ENCODE measurements at regions not wholly inside any gene's neighbourhood (a gene's known extent, or its start where the extent isn't known, plus 50 kb on each side); places are given as distances from the start of the nearest gene placed in this dataset.

DNA sequence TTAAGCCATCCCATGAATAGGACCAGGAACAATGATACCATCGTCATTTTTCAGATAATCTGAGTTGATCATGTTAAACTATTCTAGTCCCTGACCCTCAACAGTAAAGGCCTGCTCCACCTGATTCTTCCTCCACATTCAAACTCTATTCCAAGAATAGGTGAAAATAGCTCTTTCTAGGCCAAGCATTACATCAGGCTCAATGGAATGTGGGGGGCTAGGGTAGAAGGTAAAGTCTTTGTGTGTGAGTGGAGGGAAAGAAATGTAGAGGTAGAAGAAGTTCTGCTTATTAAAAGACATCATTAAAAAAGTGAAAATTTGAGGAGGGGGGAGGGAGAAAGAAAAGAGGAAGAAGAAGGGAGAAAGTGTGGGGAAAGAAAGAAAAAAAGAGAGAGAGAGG, 653.3 kb upstream of the PKDCC start:
- 0 out of 2 replicates have a peak overlapping the region, but pooled peaks have one; percentile 20 for H3K9ac ChIP-seq (ENCODE audit: low read depth, low read length)
- peaks cover 21% of the 10 kb centered on the region for H3K4me1 ChIP-seq (ENCODE audit: insufficient read depth, low read length)
- no peaks in the 10 kb centered on the region for H3K27me3 ChIP-seq (ENCODE audit: insufficient read depth, low read length)
- H3K36me3 ChIP-seq (ENCODE audit: insufficient read depth, low read length), result 0 out of 2 replicates have a peak, but pooled peaks cover 4% of the 10 kb centered on the region
- peak overlapping the region; percentile 13; the same call in 1 of the 2 replicates for H3K27ac ChIP-seq (ENCODE audit: low read depth, low read length)
- peaks cover 10% of the 10 kb centered on the region for H3K9me3 ChIP-seq (ENCODE audit: insufficient read depth, low read depth, low read length)
- WGBS, result 84% methylated on average over 1 of the region's 1 CpG
- no peak overlapping the region for H3K4me3 ChIP-seq (ENCODE audit: low read length)

GRCh38 chr2:41395692-41396091, 652.1 kb upstream of the PKDCC start:
- Histone ChIP-seq H3K9me3 (ENCODE audit: insufficient read depth, low read depth, low read length) (peaks cover 10% of the 10 kb centered on the region), H3K27ac (ENCODE audit: low read depth, low read length) (no peak overlapping the region), H3K4me1 (ENCODE audit: insufficient read depth, low read length) (peaks cover 25% of the 10 kb centered on the region), H3K4me3 (ENCODE audit: low read length) (no peak overlapping the region), H3K36me3 (ENCODE audit: insufficient read depth, low read length) (0 out of 2 replicates have a peak, but pooled peaks cover 4% of the 10 kb centered on the region), H3K27me3 (ENCODE audit: insufficient read depth, low read length) (no peaks in the 10 kb centered on the region), H3K9ac (ENCODE audit: low read depth, low read length) (no peak overlapping the region)
- 94% methylated on average over 2 of the region's 3 CpGs for WGBS

DNA sequence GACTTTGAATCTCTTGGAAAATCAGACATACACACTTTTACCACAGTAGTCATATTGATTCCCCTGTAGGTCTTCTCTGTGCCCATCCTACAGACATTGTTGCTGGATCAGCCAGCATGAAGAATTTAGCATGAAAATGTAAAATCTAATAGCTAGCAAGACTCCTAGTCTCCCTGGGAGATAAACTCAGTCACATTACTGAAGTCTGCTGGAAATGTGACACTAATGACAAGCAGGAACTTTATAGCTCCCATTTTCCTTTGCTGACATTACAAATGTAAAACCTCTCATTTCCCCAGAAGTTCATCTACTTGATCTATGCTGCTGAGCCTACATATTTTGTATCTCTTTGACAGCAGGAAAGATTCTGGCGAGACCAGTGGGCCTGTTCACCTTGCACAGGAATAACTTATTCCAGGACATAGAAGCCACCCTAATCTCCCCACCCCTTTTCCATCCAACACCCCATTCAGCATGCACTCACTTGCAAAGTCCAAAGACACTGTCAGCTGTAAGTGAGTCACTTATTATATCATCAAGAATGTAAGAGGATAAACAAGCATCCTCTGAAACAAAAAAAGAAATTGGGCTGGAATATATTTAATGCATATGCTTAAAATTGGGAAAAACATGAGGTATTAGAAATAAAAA, 648.3 kb upstream of the PKDCC start:
- Histone ChIP-seq H3K4me1 (ENCODE audit: insufficient read depth, low read length) (peaks cover 9% of the 10 kb centered on the region; the same call in 1 of the 2 replicates), H3K27me3 (ENCODE audit: insufficient read depth, low read length) (no peaks in the 10 kb centered on the region), H3K4me3 (ENCODE audit: low read length) (no peak overlapping the region), H3K27ac (ENCODE audit: low read depth, low read length) (no peak overlapping the region), H3K9ac (ENCODE audit: low read depth, low read length) (no peak overlapping the region), H3K9me3 (ENCODE audit: insufficient read depth, low read depth, low read length) (peaks cover 10% of the 10 kb centered on the region), H3K36me3 (ENCODE audit: insufficient read depth, low read length) (0 out of 2 replicates have a peak, but pooled peaks cover 4% of the 10 kb centered on the region)
- WGBS, result 93% methylated on average over 1 of the region's 1 CpG

DNA sequence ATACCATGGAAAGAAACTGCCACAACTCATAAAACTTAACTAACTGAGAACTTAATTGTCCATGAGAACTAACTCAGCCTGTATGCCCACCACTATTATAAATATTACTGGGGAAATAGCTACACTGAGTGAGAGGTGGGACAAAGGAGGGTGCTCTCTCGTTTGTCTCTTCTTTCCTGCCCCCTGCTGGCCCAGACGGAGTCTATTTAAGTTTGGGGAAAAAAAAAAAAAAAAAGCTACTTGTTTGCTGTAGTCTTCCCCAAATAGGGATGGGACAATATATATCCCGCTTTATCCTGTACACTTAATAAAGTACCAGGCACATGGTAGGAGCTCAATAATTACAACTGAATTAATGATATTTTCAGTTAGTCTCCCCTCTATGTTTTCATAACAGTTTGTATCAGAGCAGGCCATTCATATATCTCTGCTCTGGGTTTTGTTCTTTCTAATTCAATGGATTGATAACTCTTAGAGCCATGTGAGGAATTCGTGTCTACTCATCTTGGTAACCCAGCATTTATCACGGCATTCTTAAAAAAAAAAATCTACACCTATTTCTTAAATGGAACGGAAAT, 647.6 kb upstream of the PKDCC start:
- 0 out of 2 replicates have a peak, but pooled peaks cover 5% of the 10 kb centered on the region for H3K4me1 ChIP-seq (ENCODE audit: insufficient read depth, low read length)
- no peaks in the 10 kb centered on the region for H3K27me3 ChIP-seq (ENCODE audit: insufficient read depth, low read length)
- H3K9me3 ChIP-seq (ENCODE audit: insufficient read depth, low read depth, low read length), result peaks cover 10% of the 10 kb centered on the region
- no peak overlapping the region for H3K4me3 ChIP-seq (ENCODE audit: low read length)
- H3K27ac ChIP-seq (ENCODE audit: low read depth, low read length), result no peak overlapping the region
- H3K36me3 ChIP-seq (ENCODE audit: insufficient read depth, low read length), result 0 out of 2 replicates have a peak, but pooled peaks cover 4% of the 10 kb centered on the region
- 45% methylated on average over 4 of the region's 6 CpGs for WGBS
- no peak overlapping the region for H3K9ac ChIP-seq (ENCODE audit: low read depth, low read length)

- H3K4me3 ChIP-seq (ENCODE audit: low read length), result no peak overlapping the region
- H3K36me3 ChIP-seq (ENCODE audit: insufficient read depth, low read length), result no peaks in the 10 kb centered on the region
- H3K4me1 ChIP-seq (ENCODE audit: insufficient read depth, low read length), result no peaks in the 10 kb centered on the region
- no peak overlapping the region for H3K27ac ChIP-seq (ENCODE audit: low read depth, low read length)
- H3K27me3 ChIP-seq (ENCODE audit: insufficient read depth, low read length), result no peaks in the 10 kb centered on the region
- no peak overlapping the region for H3K9ac ChIP-seq (ENCODE audit: low read depth, low read length)
- WGBS, result 87% methylated on average over 2 of the region's 2 CpGs
- H3K9me3 ChIP-seq (ENCODE audit: insufficient read depth, low read depth, low read length), result no peaks in the 10 kb centered on the region
These were observed 642.4 kb upstream of the PKDCC start for GRCh38 chr2:41405441-41405840.

- WGBS, result 64% methylated on average over 3 of the region's 4 CpGs
- H3K9ac ChIP-seq (ENCODE audit: low read depth, low read length), result no peak overlapping the region
These were observed 638.5 kb upstream of the PKDCC start for GRCh38 chr2:41409328-41409727.

DNA sequence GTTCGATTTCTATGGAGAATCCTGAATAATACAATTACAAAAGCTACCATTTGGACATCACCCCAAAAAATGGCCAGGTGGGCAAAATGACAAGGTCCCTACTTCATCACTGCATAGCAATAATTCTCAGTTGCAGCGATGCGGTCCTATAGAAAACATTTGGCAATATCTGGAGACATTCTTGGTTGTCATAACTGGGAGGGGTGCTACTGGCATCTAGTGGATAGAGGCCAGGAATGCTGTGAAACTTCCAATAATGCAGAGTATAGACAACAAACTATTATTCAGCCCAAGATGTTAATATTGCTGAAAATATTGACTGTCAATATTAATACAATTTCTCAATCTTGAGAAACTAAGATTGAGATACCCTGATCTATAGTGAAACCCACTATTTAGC, 637.8 kb upstream of the PKDCC start:
- H3K4me3 ChIP-seq (ENCODE audit: low read length), result no peak overlapping the region
- H3K9me3 ChIP-seq (ENCODE audit: insufficient read depth, low read depth, low read length), result no peaks in the 10 kb centered on the region
- over 99% methylated on average over 3 of the region's 3 CpGs for WGBS
- H3K36me3 ChIP-seq (ENCODE audit: insufficient read depth, low read length), result no peaks in the 10 kb centered on the region
- no peak overlapping the region for H3K9ac ChIP-seq (ENCODE audit: low read depth, low read length)
- H3K27ac ChIP-seq (ENCODE audit: low read depth, low read length), result no peak overlapping the region
- H3K4me1 ChIP-seq (ENCODE audit: insufficient read depth, low read length), result no peaks in the 10 kb centered on the region
- H3K27me3 ChIP-seq (ENCODE audit: insufficient read depth, low read length), result no peaks in the 10 kb centered on the region

More at GRCh38 chr2:41409328-41409727, 638.5 kb upstream of the PKDCC start:
- Histone ChIP-seq H3K36me3 (ENCODE audit: insufficient read depth, low read length) (no peaks in the 10 kb centered on the region), H3K27ac (ENCODE audit: low read depth, low read length) (no peak overlapping the region), H3K27me3 (ENCODE audit: insufficient read depth, low read length) (no peaks in the 10 kb centered on the region), H3K4me1 (ENCODE audit: insufficient read depth, low read length) (no peaks in the 10 kb centered on the region), H3K4me3 (ENCODE audit: low read length) (no peak overlapping the region), H3K9me3 (ENCODE audit: insufficient read depth, low read depth, low read length) (no peaks in the 10 kb centered on the region)

- WGBS, result 71% methylated on average over 3 of the region's 4 CpGs
These were observed 633.9 kb upstream of the PKDCC start for GRCh38 chr2:41413813-41414485.

DNA sequence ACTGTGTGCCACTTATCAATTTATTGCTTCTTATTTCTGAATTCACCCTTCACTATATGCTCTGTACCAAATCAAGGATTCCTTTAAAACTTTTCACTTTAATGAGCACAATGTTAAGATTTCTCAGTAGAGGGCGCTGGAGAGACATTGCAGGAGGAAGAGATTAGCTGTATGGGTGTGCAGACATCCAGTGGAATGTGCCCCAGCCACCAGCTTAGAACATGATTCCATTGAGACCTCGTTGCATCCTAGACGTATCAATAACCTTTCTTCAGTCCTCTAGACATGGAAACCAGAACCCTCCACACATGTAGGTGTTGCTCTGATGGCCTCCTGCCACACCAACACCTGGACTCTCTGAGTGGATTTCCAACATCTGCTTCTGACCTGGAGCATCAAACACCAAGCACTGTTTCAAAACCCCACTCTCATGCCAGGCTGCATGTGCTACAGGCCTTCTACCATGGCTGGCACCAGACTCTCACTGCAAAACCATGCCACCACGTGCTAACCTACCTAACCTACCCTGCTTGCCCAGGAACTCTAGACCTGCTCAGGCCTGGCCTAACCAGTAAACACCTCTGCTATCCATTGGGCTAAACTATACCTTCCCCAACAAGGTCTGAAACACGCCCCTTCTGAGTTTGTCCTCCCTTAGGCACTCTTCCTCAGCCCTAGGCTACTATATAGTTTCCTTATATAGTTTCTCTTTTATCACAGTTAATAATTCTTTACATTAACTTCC, 633.2 kb upstream of the PKDCC start:
- Histone ChIP-seq H3K27ac (ENCODE audit: low read depth, low read length) (no peak overlapping the region), H3K36me3 (ENCODE audit: insufficient read depth, low read length) (no peaks in the 10 kb centered on the region), H3K9ac (ENCODE audit: low read depth, low read length) (no peak overlapping the region), H3K4me1 (ENCODE audit: insufficient read depth, low read length) (no peaks in the 10 kb centered on the region), H3K9me3 (ENCODE audit: insufficient read depth, low read depth, low read length) (no peaks in the 10 kb centered on the region), H3K4me3 (ENCODE audit: low read length) (no peak overlapping the region), H3K27me3 (ENCODE audit: insufficient read depth, low read length) (no peaks in the 10 kb centered on the region)
- 58% methylated on average over 4 of the region's 5 CpGs for WGBS

More at GRCh38 chr2:41413813-41414485, 633.9 kb upstream of the PKDCC start:
- Histone ChIP-seq H3K9ac (ENCODE audit: low read depth, low read length) (no peak overlapping the region), H3K9me3 (ENCODE audit: insufficient read depth, low read depth, low read length) (no peaks in the 10 kb centered on the region), H3K27ac (ENCODE audit: low read depth, low read length) (no peak overlapping the region), H3K4me3 (ENCODE audit: low read length) (no peak overlapping the region), H3K4me1 (ENCODE audit: insufficient read depth, low read length) (no peaks in the 10 kb centered on the region), H3K36me3 (ENCODE audit: insufficient read depth, low read length) (no peaks in the 10 kb centered on the region), H3K27me3 (ENCODE audit: insufficient read depth, low read length) (no peaks in the 10 kb centered on the region)

DNA sequence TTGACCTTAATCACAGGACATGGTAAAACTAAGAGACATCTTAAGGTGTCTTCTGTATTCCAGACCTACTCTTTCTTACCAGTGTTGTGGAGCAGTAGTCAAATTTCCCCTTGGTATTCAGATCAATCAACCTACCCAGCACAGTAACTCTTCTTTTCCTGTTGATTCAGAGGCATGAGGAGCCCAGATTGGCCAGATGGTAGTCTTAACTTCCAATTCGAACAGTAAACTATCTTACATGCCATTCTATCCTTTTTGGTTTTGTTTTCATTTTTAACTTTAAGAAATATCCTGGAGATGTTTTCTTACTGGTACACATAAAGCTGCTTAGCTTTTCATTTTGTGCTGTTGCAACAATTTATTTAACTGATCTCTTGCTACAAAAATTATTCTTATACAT, 630.3 kb upstream of the PKDCC start:
- no peak overlapping the region for H3K4me3 ChIP-seq (ENCODE audit: low read length)
- no peak overlapping the region for H3K9ac ChIP-seq (ENCODE audit: low read depth, low read length)
- no peaks in the 10 kb centered on the region for H3K9me3 ChIP-seq (ENCODE audit: insufficient read depth, low read depth, low read length)
- H3K36me3 ChIP-seq (ENCODE audit: insufficient read depth, low read length), result no peaks in the 10 kb centered on the region
- H3K27ac ChIP-seq (ENCODE audit: low read depth, low read length), result no peak overlapping the region
- WGBS, result 100% methylated on average over 1 of the region's 1 CpG
- H3K27me3 ChIP-seq (ENCODE audit: insufficient read depth, low read length), result no peaks in the 10 kb centered on the region
- no peaks in the 10 kb centered on the region for H3K4me1 ChIP-seq (ENCODE audit: insufficient read depth, low read length)

GRCh38 chr2:41420219-41420618, 627.6 kb upstream of the PKDCC start:
- no peak overlapping the region for H3K9ac ChIP-seq (ENCODE audit: low read depth, low read length)
- WGBS, result 93% methylated on average over 3 of the region's 3 CpGs
- no peak overlapping the region for H3K4me3 ChIP-seq (ENCODE audit: low read length)
- no peaks in the 10 kb centered on the region for H3K9me3 ChIP-seq (ENCODE audit: insufficient read depth, low read depth, low read length)
- H3K27me3 ChIP-seq (ENCODE audit: insufficient read depth, low read length), result no peaks in the 10 kb centered on the region
- H3K4me1 ChIP-seq (ENCODE audit: insufficient read depth, low read length), result no peaks in the 10 kb centered on the region
- H3K27ac ChIP-seq (ENCODE audit: low read depth, low read length), result no peak overlapping the region
- H3K36me3 ChIP-seq (ENCODE audit: insufficient read depth, low read length), result no peaks in the 10 kb centered on the region

Data from HUES64 (cell line).